ENCODE measurements at regions not wholly inside any gene's neighbourhood (a gene's known extent, or its start where the extent isn't known, plus 50 kb on each side); places are given as distances from the start of the nearest gene placed in this dataset.

DNA sequence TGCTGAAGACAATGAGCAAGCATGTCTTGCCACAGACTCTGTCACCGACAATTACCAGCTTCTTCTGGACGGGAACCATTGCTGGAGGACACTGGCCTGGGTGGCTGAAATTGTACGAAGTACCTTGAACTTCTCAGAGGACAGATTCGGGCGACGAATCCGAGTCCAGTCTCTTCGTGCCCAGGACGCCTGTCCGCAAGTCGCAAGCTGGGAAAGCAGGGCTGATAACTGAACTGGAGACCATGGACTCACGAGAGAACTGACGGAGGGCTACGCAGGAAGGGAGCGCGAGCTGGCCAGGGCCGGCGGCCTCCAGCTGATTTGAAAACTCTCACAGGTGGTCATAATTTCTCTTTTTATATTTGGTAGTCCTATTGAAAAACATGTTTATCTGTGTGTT, 1229.5 kb upstream of the MAP3K7 start:
- no peak for ATAC-seq
- Histone ChIP-seq H3K36me3 (no peaks in the 10 kb centered on the region), H3K4me1 (no peaks in the 10 kb centered on the region), H3K27me3 (no peaks in the 10 kb centered on the region), H3K27ac (no peak overlapping the region), H3K9me3 (no peaks in the 10 kb centered on the region), H3K4me3 (no peak overlapping the region)
- TF ChIP-seq, protein P1, sequence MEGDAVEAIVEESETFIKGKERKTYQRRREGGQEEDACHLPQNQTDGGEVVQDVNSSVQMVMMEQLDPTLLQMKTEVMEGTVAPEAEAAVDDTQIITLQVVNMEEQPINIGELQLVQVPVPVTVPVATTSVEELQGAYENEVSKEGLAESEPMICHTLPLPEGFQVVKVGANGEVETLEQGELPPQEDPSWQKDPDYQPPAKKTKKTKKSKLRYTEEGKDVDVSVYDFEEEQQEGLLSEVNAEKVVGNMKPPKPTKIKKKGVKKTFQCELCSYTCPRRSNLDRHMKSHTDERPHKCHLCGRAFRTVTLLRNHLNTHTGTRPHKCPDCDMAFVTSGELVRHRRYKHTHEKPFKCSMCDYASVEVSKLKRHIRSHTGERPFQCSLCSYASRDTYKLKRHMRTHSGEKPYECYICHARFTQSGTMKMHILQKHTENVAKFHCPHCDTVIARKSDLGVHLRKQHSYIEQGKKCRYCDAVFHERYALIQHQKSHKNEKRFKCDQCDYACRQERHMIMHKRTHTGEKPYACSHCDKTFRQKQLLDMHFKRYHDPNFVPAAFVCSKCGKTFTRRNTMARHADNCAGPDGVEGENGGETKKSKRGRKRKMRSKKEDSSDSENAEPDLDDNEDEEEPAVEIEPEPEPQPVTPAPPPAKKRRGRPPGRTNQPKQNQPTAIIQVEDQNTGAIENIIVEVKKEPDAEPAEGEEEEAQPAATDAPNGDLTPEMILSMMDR (IDR thresholded peaks at IDR 0.05): no peak
- peak; percentile 38 for DNase-seq
- intact Hi-C loops (cut with DNase I): no loop called here

DNA sequence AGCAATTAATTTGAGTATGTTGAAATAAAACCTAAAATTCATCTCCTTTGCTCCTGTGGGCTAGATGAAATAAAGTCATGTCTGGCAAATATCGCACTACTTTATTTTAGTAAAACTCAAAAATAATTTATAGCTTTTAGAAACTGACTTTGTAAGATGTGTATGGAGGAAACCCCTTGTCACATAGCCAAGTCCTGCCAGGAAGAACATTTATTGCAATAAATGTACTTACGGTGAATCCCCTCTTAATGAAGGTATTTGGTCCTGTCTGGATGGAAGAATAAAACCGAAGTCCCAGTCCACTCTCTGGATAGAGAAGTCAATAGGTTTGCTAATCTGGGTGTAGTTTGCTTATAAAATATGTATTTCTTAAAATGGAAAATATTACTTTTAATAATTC, 1226.8 kb upstream of the MAP3K7 start:
- intact Hi-C loops (cut with DNase I): no loop called here
- no peak overlapping the region for H3K27ac ChIP-seq
- DNase-seq (no peak), ATAC-seq (no peak)
- TF ChIP-seq, protein P1 (IDR thresholded peaks at IDR 0.05): no peak
- H3K27me3 ChIP-seq: no peaks in the 10 kb centered on the region
- no peaks in the 10 kb centered on the region for H3K36me3 ChIP-seq
- H3K4me1 ChIP-seq: no peaks in the 10 kb centered on the region
- H3K4me3 ChIP-seq: no peak overlapping the region
- no peaks in the 10 kb centered on the region for H3K9me3 ChIP-seq

DNA sequence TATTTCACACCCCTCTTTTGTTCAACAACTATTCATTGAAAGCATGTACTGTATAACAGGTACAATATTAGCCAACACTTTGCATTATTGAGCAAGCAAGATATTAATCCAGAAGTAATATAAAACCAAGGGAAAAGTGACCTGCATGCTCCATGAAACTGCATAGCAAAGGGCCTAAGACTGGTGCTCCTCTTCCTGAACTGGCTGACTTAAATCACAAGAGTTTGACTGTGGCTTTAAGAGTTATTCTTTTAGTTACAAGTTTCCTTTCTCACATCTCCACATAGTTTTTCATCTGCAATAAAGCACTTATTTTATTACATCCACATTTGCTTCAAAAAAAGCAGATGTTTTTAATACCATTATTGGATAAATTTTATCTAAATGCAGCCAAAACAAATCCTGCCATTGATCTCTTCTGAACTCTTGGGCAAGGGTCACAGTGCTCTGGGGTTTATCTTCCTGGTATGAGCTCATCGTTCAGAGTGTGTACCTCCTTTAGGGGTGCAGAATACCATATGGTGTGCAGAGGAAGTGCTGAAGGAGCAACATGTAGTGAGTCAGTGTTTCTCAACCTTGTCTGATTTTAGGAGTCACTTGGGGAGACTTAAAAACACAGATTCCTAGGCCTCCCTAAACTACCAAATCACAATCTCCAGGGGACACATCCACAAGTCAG, 1225.9 kb upstream of the MAP3K7 start:
- H3K4me1 ChIP-seq: no peaks in the 10 kb centered on the region
- TF ChIP-seq, protein P1 (IDR thresholded peaks at IDR 0.05): no peak
- H3K4me3 ChIP-seq: no peak overlapping the region
- no peak overlapping the region for H3K27ac ChIP-seq
- H3K9me3 ChIP-seq: no peaks in the 10 kb centered on the region
- ATAC-seq: no peak
- no peaks in the 10 kb centered on the region for H3K36me3 ChIP-seq
- no peak for DNase-seq
- intact Hi-C loops (cut with DNase I): no loop called here
- no peaks in the 10 kb centered on the region for H3K27me3 ChIP-seq

DNA sequence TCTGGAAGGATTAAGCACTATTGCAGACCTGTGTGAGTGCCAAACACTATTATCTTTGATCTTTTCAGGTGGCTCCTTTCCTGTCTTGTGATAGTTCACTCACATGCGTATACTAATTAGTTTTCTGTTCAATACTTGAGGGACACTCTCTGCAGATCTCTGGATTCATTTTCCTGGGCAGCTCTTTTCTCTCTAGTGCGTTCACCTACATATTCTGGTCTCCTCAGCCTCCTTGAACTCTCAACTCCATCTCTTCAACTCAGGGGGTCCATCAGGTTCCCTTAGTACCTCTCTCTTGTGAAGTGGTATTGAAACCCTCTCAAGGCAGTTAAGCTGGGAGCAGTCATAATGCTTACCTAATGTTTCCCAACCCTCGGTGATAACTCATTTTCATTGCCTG, 1218.1 kb upstream of the MAP3K7 start:
- H3K27me3 ChIP-seq: no peaks in the 10 kb centered on the region
- no peak overlapping the region for H3K27ac ChIP-seq
- intact Hi-C loops (cut with DNase I): no loop called here
- no peaks in the 10 kb centered on the region for H3K9me3 ChIP-seq
- DNase-seq (no peak), ATAC-seq (no peak)
- H3K4me3 ChIP-seq: no peak overlapping the region
- H3K4me1 ChIP-seq: no peaks in the 10 kb centered on the region
- TF ChIP-seq, protein P1 (IDR thresholded peaks at IDR 0.05): no peak
- no peaks in the 10 kb centered on the region for H3K36me3 ChIP-seq

DNA sequence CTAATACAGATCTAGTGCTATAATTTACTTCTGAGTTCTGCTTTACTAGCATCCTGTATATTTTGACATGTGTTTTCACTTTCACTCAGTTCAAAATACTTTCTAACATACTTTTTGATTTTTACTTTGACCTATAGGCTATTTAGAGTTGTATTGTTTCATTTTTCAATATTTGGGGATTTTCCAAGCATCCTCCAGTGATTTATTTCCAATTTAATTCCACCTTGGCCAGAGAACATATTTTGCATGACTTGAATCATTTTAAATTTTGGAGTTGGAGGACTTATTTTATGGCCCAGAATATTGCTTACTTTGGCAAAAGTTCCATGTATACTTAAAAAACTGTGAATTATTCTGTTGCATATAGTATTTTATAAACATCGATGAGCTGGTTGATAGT, 1215.6 kb upstream of the MAP3K7 start:
- H3K9me3 ChIP-seq: no peaks in the 10 kb centered on the region
- H3K27ac ChIP-seq: no peak overlapping the region
- DNase-seq (no peak), ATAC-seq (no peak)
- TF ChIP-seq, protein P1 (IDR thresholded peaks at IDR 0.05): no peak
- no peaks in the 10 kb centered on the region for H3K27me3 ChIP-seq
- no peaks in the 10 kb centered on the region for H3K4me1 ChIP-seq
- H3K36me3 ChIP-seq: no peaks in the 10 kb centered on the region
- intact Hi-C loops (cut with DNase I): no loop called here
- no peak overlapping the region for H3K4me3 ChIP-seq

DNA sequence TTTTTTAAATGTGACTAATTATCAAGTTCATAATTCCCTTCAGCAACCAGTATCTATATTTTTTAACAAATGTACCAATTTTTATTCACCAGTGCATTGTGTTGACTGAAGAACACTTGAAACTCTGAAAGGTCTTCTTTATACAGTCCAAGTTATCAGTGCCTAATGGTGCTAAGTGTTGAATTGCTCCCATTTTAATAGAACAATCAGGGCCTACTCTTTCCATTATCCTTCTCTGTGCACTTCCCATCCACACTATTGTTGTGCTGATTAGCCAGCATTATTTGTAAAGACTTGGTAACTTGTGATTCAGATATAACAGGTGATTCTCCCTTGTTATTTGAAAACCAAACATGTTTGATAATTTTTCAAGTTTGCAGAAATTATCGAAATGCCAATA, 1209.7 kb upstream of the MAP3K7 start:
- Histone ChIP-seq H3K4me1 (no peaks in the 10 kb centered on the region), H3K27me3 (no peaks in the 10 kb centered on the region), H3K27ac (no peak overlapping the region), H3K9me3 (no peaks in the 10 kb centered on the region), H3K36me3 (no peaks in the 10 kb centered on the region), H3K4me3 (no peak overlapping the region)
- DNase-seq (no peak), ATAC-seq (no peak)
- TF ChIP-seq, protein P1 (IDR thresholded peaks at IDR 0.05): no peak
- intact Hi-C loops (cut with DNase I): no loop called here

Measured in upper lobe of right lung (tissue), 1 donor.